Superior temporal gyrus (tissue), 1 donor: ENCODE measurements at regions not wholly inside any gene's neighbourhood (a gene's known extent, or its start where the extent isn't known, plus 50 kb on each side); places are given as distances from the start of the nearest gene placed in this dataset.

ENCODE experiments used
- DNase-seq: peaks from one replicate; pipeline ENCODE4 v3.0.0-alpha.2; 2016; ENCODE audit errors: extremely low spot score

DNA sequence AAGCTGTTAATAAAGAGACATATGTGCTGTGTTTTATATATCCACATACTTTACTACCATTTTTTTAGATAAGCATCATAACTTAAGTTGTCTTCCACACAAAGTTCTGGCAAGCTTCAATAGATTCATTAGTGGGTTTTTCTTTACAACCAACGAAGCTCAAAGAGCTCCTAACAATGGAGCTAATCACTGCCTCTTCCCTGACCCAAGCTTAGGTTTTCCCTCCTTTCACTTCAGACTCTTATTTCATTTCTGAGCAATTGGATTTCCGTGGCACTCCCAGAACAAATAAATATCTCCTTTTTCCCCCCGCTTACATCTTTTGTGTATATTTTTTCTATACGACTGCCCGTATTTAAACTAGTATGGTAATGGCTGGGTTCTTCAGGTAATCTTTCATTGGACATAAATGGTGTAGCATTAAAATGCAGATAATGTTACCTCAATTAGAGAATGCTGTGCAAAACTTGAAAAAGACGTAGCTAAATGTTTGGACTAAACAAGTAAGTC lies 275.5 kb upstream of the TMEM161B start:
- no peak for DNase-seq

DNA sequence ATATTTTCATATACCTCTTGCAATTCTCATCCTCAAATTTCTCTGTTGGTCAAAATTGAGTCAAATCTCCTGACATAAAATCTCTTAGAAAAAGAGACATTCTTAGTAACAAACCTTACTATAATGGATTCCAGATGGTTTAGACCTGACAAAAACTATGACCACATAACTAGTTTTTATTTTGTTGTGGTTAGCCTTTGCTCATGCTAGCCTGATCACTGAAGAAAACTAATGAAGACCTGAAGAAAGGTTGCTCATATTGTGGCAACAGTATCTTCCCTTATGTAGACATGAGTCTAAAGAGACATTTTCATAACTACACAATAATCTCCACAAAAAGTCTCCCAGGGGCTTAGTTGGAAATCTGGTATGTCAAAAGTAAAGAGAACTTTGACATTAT lies 274.1 kb upstream of the TMEM161B start:
- DNase-seq: no peak

- DNase-seq: no peak
Measured at GRCh38 chr5:88540471-88541115, 271.9 kb upstream of the TMEM161B start.

- no peak for DNase-seq
Measured at GRCh38 chr5:88539693-88540365, 271.2 kb upstream of the TMEM161B start.

DNA sequence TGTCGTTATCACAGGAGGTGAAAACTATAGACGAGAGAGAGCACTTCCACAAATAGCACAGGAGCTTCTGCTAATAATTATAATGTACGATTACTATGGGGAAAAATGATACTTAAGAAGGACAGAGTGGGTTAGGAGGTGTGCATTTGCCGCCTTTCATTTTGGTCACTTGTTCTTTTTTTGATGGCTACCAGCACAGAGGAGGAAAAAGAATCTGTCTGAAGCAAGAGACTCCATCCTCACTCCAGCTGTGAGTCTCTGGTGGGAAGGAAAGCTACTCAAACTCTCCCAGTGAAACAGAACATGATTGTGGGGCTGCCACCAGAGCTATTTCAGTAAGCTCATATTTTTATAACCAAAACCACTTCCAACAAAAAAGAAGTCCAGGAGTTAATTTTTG lies 270.4 kb upstream of the TMEM161B start:
- DNase-seq: no peak

DNA sequence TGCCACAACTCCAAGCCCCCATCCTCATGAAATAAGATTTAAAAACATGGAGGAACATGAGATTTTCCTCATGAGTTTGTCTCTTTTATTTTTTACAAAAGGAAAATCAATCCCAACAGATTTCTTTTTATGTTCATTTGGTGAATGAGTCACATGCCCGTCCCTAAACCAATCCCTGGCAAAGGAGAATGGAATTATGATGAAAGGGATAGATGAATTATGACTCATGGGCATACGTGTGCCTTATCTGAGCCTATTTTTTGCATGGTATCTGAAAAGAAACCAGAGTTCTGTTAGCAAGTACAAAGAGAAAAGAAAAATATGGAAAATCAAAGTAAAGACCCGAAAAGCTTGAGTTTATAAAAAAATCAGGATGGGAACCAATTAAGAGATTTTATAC lies 267.5 kb upstream of the TMEM161B start:
- DNase-seq: no peak

GRCh38 chr5:88524941-88525340 lies 256.3 kb upstream of the TMEM161B start:
- no peak for DNase-seq

GRCh38 chr5:88519066-88519465 lies 250.4 kb upstream of the TMEM161B start:
- DNase-seq: no peak

GRCh38 chr5:88518131-88519016 lies 249.7 kb upstream of the TMEM161B start:
- no peak for DNase-seq

DNA sequence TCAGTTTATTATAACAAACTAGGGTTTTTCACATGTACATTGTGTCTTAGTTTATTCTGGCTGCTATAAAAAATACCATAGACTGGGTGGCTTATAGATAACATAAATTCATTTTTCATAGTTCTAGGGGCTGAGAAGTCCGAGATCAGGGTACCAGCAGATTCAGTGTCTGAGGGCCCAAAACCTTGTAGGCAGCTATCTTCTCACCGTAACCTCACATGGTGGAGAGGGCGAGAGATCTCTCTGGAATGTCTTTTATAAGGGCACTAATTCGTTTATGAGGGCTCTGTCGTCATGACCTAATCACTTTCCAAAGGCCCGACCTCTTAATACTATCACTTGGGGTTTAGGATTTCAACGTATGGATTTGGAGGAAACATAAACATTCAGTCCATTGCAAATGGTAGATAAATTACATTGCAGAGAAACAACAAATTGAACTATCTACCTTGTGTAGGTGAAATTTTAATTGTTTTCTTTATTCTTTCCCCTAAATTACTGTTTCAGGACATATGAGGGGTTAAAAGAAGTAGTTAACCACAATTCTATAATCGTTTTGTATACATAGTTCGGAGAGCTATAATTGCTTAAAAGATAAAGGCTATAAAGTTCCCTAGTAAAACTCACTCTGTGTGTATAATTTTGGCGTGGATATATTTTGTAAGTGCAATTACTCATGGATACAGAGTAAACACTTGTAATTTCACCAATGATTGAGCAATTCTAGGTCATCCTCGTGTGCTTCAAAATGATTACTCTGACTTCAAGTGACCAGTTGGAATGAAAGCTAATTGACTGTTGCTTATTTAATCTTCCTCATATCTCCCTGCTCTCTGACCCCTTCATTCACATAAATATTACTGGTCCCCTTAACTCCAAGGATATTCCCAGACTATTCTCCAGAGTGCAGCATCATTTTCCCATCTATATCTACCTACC lies 247.5 kb upstream of the TMEM161B start:
- no peak for DNase-seq

GRCh38 chr5:88515068-88515467 lies 246.4 kb upstream of the TMEM161B start:
- no peak for DNase-seq

- DNase-seq: no peak
Measured at GRCh38 chr5:88509403-88509802, 240.8 kb upstream of the TMEM161B start.

- DNase-seq: no peak
Measured at GRCh38 chr5:88507261-88507660, 238.6 kb upstream of the TMEM161B start.

DNA sequence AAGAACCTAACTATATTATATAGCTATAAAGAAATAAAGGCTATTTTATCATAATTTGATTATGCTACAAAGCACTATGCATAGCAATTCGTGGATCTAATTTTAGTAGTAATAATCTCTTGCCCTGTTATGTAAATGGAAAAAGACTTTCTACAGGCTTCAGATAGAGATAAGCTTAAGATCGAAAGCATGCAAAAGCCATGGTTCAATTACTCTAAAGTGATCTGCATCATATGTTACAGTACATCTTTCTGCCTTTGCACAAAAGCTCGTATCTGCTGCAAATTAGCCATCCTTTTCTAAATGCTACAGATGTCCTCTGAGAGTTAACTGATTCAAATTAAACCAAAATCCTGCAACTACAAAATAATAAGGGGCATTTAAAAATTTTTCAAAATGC lies 234.8 kb upstream of the TMEM161B start:
- peak; percentile 49 for DNase-seq

- DNase-seq: peak; percentile 53
Measured at GRCh38 chr5:88503041-88503345, 234.3 kb upstream of the TMEM161B start.

- peak; percentile 76 for DNase-seq
Measured at GRCh38 chr5:88502179-88503040, 233.8 kb upstream of the TMEM161B start.

GRCh38 chr5:88495810-88496209 lies 227.2 kb upstream of the TMEM161B start:
- DNase-seq: no peak

DNA sequence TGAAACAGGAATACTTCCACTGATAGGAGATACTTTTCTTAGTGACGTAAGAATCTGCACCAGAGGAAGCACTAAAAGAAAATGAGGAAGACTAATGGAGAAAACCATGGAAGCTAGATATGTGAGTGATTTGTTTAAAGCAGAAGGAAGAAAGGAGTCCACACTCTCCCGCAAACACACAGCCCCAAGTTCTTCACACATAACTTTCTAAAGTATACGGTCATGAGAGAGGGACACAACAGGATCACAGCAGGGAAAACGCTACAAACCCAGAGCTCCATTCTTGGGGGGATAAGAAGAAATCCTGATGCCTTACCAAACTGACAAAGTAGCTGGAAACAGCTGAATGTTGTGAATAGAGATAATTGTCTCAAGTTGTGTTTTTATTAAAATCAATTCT lies 222.2 kb upstream of the TMEM161B start:
- no peak for DNase-seq

DNA sequence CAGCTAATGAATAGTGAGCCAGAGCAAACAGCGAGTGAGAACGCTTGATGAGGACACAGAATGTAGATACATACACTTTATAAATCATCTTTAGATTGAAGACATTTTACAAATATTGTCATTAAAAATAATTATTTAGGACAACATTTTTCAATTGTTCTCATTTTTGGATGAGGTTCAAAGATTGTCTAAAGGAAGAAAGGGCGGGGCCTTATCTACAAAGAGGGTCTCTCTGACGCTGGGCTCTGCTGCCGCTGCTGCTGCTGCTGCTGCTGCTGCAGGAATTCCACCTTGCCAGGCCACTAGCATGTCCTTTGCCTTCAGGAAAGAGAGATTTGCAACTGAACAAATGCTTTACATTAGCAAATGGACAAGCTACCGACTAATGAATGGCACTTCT lies 220.7 kb upstream of the TMEM161B start:
- DNase-seq: peak; percentile 50

GRCh38 chr5:88488561-88488960 lies 219.9 kb upstream of the TMEM161B start:
- DNase-seq: peak; percentile 71

- DNase-seq: peak; percentile 44
Measured at GRCh38 chr5:88488130-88488529, 219.5 kb upstream of the TMEM161B start.
